Vagina (tissue), 2 donors: ENCODE measurements at regions not wholly inside any gene's neighbourhood (a gene's known extent, or its start where the extent isn't known, plus 50 kb on each side); places are given as distances from the start of the nearest gene placed in this dataset.

ENCODE experiments used
- DNase-seq, 2 donors: peaks; one replicate each; pipeline ENCODE4 v3.0.0-alpha.2; 2017; ENCODE audit errors: extremely low spot score in 2 of 2
- H3K27ac ChIP-seq: fragments of 200-600 bp; sonication (generic); one replicate; pipeline ENCODE4 v1.5.1; 2019
- H3K27me3 ChIP-seq: fragments of 200-600 bp; sonication (generic); one replicate; pipeline ENCODE4 v1.5.1; 2019
- H3K36me3 ChIP-seq, 2 donors: fragments of 200-600 bp; sonication (generic); one replicate each; pipeline ENCODE4 v1.5.1; 2017 to 2019
- H3K4me1 ChIP-seq: fragments of 200-600 bp; sonication (generic); one replicate; pipeline ENCODE4 v1.5.1; 2019
- H3K4me3 ChIP-seq, 2 donors: fragments of 200-600 bp; sonication (generic); 1 replicate in 1 of 2; 2 replicates in 1 of 2; pipeline ENCODE4 v1.5.1; 2016 to 2019
- H3K9me3 ChIP-seq: fragments of 200-600 bp; sonication (generic); one replicate; pipeline ENCODE4 v1.5.1; 2019
- CTCF ChIP-seq, 3 experiments: fragments of 450-650 bp in 2 of 3; fragments of 200-600 bp in 1 of 3; sonication (generic) in 1 of 3; IDR thresholded peaks; one replicate each; pipeline ENCODE4 v1.5.1; 2017 to 2019; ENCODE audit warnings: antibody characterized with exemption in 3 of 3, mild to moderate bottlenecking in 2 of 3, moderate library complexity in 2 of 3
- POLR2A ChIP-seq, 2 donors: fragments of 450-650 bp; IDR thresholded peaks; one replicate each; pipeline ENCODE4 v1.6.1; 2017; ENCODE audit warnings: antibody characterized with exemption in 2 of 2, mild to moderate bottlenecking in 2 of 2, moderate library complexity in 2 of 2
- POLR2AphosphoS5 ChIP-seq, 2 donors: sonication (generic); formaldehyde crosslinking; IDR thresholded peaks; one replicate each; pipeline ENCODE4 v1.9.0; 2017; ENCODE audit warnings: antibody characterized with exemption in 2 of 2, mild to moderate bottlenecking in 2 of 2, low read depth in 1 of 2; ENCODE audit not compliant: insufficient read depth in 1 of 2
- intact Hi-C: fragments of 100-400 bp; cut with DNase I; formaldehyde crosslinking; loops from one replicate; pipeline ENCODE4 v1.15.1; 2023

GRCh38 chr9:2324742-2325141 lies 296.8 kb upstream of the VLDLR start:
- no peak for TF ChIP-seq POLR2AphosphoS5 (IDR thresholded peaks at IDR 0.05; ENCODE audit: insufficient read depth in 1 of 2, low read depth in 1 of 2)
- no peak for TF ChIP-seq CTCF (IDR thresholded peaks at IDR 0.05)
- no peak for TF ChIP-seq POLR2A (IDR thresholded peaks at IDR 0.05)
- Histone ChIP-seq H3K27me3 (no peaks in the 10 kb centered on the region), H3K27ac (no peak overlapping the region), H3K4me1 (no peaks in the 10 kb centered on the region), H3K4me3 (no peak overlapping the region), H3K36me3 (no peaks in the 10 kb centered on the region), H3K9me3 (no peaks in the 10 kb centered on the region)
- DNase-seq = no peak
- intact Hi-C loops = no loop called here

- no peaks in the 10 kb centered on the region for H3K27me3 ChIP-seq
- no peak for DNase-seq
- no peak overlapping the region for H3K4me3 ChIP-seq
- H3K36me3 ChIP-seq = no peaks in the 10 kb centered on the region
- H3K4me1 ChIP-seq = no peaks in the 10 kb centered on the region
- intact Hi-C loops = no loop called here
- TF ChIP-seq POLR2A (IDR thresholded peaks at IDR 0.05) = no peak
- no peak for TF ChIP-seq CTCF (IDR thresholded peaks at IDR 0.05)
- no peak for TF ChIP-seq POLR2AphosphoS5 (IDR thresholded peaks at IDR 0.05; ENCODE audit: insufficient read depth in 1 of 2, low read depth in 1 of 2)
- no peaks in the 10 kb centered on the region for H3K9me3 ChIP-seq
- H3K27ac ChIP-seq = no peak overlapping the region
These were observed 288.9 kb upstream of the VLDLR start for GRCh38 chr9:2332663-2333062.

- no peaks in the 10 kb centered on the region for H3K27me3 ChIP-seq
- H3K36me3 ChIP-seq = no peaks in the 10 kb centered on the region
- no peak for DNase-seq
- H3K27ac ChIP-seq = no peak overlapping the region
- no peaks in the 10 kb centered on the region for H3K9me3 ChIP-seq
- H3K4me1 ChIP-seq = no peaks in the 10 kb centered on the region
- no peak overlapping the region for H3K4me3 ChIP-seq
- intact Hi-C loops = no loop called here
- TF ChIP-seq POLR2AphosphoS5 (IDR thresholded peaks at IDR 0.05; ENCODE audit: insufficient read depth in 1 of 2, low read depth in 1 of 2) (no peak), POLR2A (IDR thresholded peaks at IDR 0.05) (no peak), CTCF (IDR thresholded peaks at IDR 0.05) (no peak)
These were observed 286.3 kb upstream of the VLDLR start for GRCh38 chr9:2335260-2335659.

GRCh38 chr9:2336055-2336454 lies 285.5 kb upstream of the VLDLR start:
- Histone ChIP-seq H3K27me3 (no peaks in the 10 kb centered on the region), H3K27ac (no peak overlapping the region), H3K4me3 (no peak overlapping the region), H3K9me3 (no peaks in the 10 kb centered on the region), H3K36me3 (no peaks in the 10 kb centered on the region), H3K4me1 (no peaks in the 10 kb centered on the region)
- intact Hi-C loops = no loop called here
- TF ChIP-seq POLR2A (IDR thresholded peaks at IDR 0.05) = no peak
- TF ChIP-seq CTCF (IDR thresholded peaks at IDR 0.05) = no peak
- no peak for TF ChIP-seq POLR2AphosphoS5 (IDR thresholded peaks at IDR 0.05; ENCODE audit: insufficient read depth in 1 of 2, low read depth in 1 of 2)
- DNase-seq = no peak

GRCh38 chr9:2337131-2337530 lies 284.5 kb upstream of the VLDLR start:
- DNase-seq = no peak
- H3K27ac ChIP-seq = no peak overlapping the region
- no peaks in the 10 kb centered on the region for H3K4me1 ChIP-seq
- intact Hi-C loops = no loop called here
- H3K36me3 ChIP-seq = no peaks in the 10 kb centered on the region
- no peaks in the 10 kb centered on the region for H3K9me3 ChIP-seq
- no peak for TF ChIP-seq CTCF (IDR thresholded peaks at IDR 0.05)
- TF ChIP-seq POLR2AphosphoS5 (IDR thresholded peaks at IDR 0.05; ENCODE audit: insufficient read depth in 1 of 2, low read depth in 1 of 2) = no peak
- TF ChIP-seq POLR2A (IDR thresholded peaks at IDR 0.05) = no peak
- H3K4me3 ChIP-seq = no peak overlapping the region
- H3K27me3 ChIP-seq = no peaks in the 10 kb centered on the region
